Esophagus squamous epithelium (tissue), 5 donors: ENCODE measurements at regions not wholly inside any gene's neighbourhood (a gene's known extent, or its start where the extent isn't known, plus 50 kb on each side); places are given as distances from the start of the nearest gene placed in this dataset.

ENCODE experiments used
- DNase-seq: peaks from one replicate; lab custom pipeline; 2025; lab: John Stamatoyannopoulos, UW
- H3K27ac ChIP-seq, 4 donors: fragments of 200-600 bp; sonication (generic); one replicate each; pipeline ENCODE4 v1.5.1; 2016 to 2019; ENCODE audit warnings: mild to moderate bottlenecking in 1 of 4
- H3K27me3 ChIP-seq, 4 donors: fragments of 200-600 bp; sonication (generic); 1 replicate in 3 of 4; 2 replicates in 1 of 4; pipeline versions ENCODE4 v1.5.1 to v1.6.0; 2017 to 2021; ENCODE audit warnings: antibody characterized with exemption in 1 of 4
- H3K36me3 ChIP-seq, 3 donors: fragments of 200-600 bp; sonication (generic); one replicate each; pipeline ENCODE4 v1.5.1; 2016 to 2019
- H3K4me1 ChIP-seq, 3 donors: fragments of 200-600 bp; sonication (generic); one replicate each; pipeline ENCODE4 v1.5.1; 2017 to 2019
- H3K4me3 ChIP-seq, 4 donors: fragments of 200-600 bp; sonication (generic); 1 replicate in 3 of 4; 2 replicates in 1 of 4; pipeline ENCODE4 v1.5.1; 2016 to 2019; ENCODE audit warnings: mild to moderate bottlenecking in 2 of 4, moderate library complexity in 1 of 4
- H3K9me3 ChIP-seq, 3 donors: fragments of 200-600 bp; sonication (generic); one replicate each; pipeline ENCODE4 v1.5.1; 2016 to 2019
- CTCF ChIP-seq, 6 experiments: fragments of 450-650 bp in 4 of 6; fragments of 200-600 bp in 2 of 6; sonication (generic) in 2 of 6; IDR thresholded peaks; one replicate each; pipeline ENCODE4 v1.5.1; 2016 to 2019; ENCODE audit warnings: antibody characterized with exemption in 6 of 6, mild to moderate bottlenecking in 4 of 6, moderate library complexity in 4 of 6
- POLR2A ChIP-seq, 4 donors: fragments of 450-650 bp; IDR thresholded peaks; one replicate each; pipeline ENCODE4 v1.6.1; 2017; ENCODE audit warnings: antibody characterized with exemption in 4 of 4, mild to moderate bottlenecking in 4 of 4, moderate library complexity in 3 of 4
- WGBS, 2 donors: methylation state at CpG; one replicate each; pipeline ENCODE4 v1.1.5; 2018; 5-methylcytosine and 5-hydroxymethylcytosine counted together
- intact Hi-C: fragments of 100-400 bp; cut with DNase I; formaldehyde crosslinking; loops from one replicate; pipeline ENCODE4 v1.15.0; 2022
- donor health status: DM: yes; HTN: yes; CAD: no.

- no peak overlapping the region for H3K27ac ChIP-seq
- H3K4me1 ChIP-seq: no peaks in the 10 kb centered on the region
- intact Hi-C loops: no loop called here
These were observed 807.2 kb upstream of the NDST4 start for GRCh38 chr4:115920637-115921036.

GRCh38 chr4:115918149-115918548, 804.7 kb upstream of the NDST4 start:
- Histone ChIP-seq H3K9me3 (peaks cover 0 to 6% (median 0%) of the 10 kb centered on the region in 3 donors), H3K27me3 (no peaks in the 10 kb centered on the region), H3K36me3 (no peaks in the 10 kb centered on the region), H3K4me3 (no peak overlapping the region), H3K4me1 (no peaks in the 10 kb centered on the region), H3K27ac (no peak overlapping the region)
- TF ChIP-seq POLR2A (IDR thresholded peaks at IDR 0.05): no peak
- TF ChIP-seq CTCF (IDR thresholded peaks at IDR 0.05): no peak
- intact Hi-C loops: no loop called here
- DNase-seq: no peak

More at GRCh38 chr4:115920637-115921036, 807.2 kb upstream of the NDST4 start:
- H3K36me3 ChIP-seq: no peaks in the 10 kb centered on the region
- no peak for TF ChIP-seq POLR2A (IDR thresholded peaks at IDR 0.05)
- TF ChIP-seq CTCF (IDR thresholded peaks at IDR 0.05): no peak
- DNase-seq: no peak
- peaks cover 0 to 6% (median 0%) of the 10 kb centered on the region in 3 donors for H3K9me3 ChIP-seq
- no peak overlapping the region for H3K4me3 ChIP-seq
- no peaks in the 10 kb centered on the region for H3K27me3 ChIP-seq
- WGBS, 2 donors: 76 to 81% methylated on average over 11 to 12 of the region's 18 CpGs

- no peaks in the 10 kb centered on the region for H3K9me3 ChIP-seq
- H3K27ac ChIP-seq: no peak overlapping the region
- WGBS, 2 donors: 54 to 56% methylated on average over 2 of the region's 2 CpGs
- no peaks in the 10 kb centered on the region for H3K4me1 ChIP-seq
- TF ChIP-seq CTCF (IDR thresholded peaks at IDR 0.05) (no peak), POLR2A (IDR thresholded peaks at IDR 0.05) (no peak)
- no peaks in the 10 kb centered on the region for H3K27me3 ChIP-seq
- H3K4me3 ChIP-seq: no peak overlapping the region
- no peaks in the 10 kb centered on the region for H3K36me3 ChIP-seq
- no peak for DNase-seq
- intact Hi-C loops: no loop called here
These were observed 793.0 kb upstream of the NDST4 start for GRCh38 chr4:115906428-115906827.

GRCh38 chr4:115883847-115884246, 770.4 kb upstream of the NDST4 start:
- DNase-seq: no peak
- Histone ChIP-seq H3K9me3 (no peaks in the 10 kb centered on the region), H3K27me3 (no peaks in the 10 kb centered on the region), H3K4me1 (no peaks in the 10 kb centered on the region), H3K27ac (no peak overlapping the region), H3K36me3 (no peaks in the 10 kb centered on the region), H3K4me3 (no peak overlapping the region)
- intact Hi-C loops: no loop called here
- TF ChIP-seq POLR2A (IDR thresholded peaks at IDR 0.05) (no peak), CTCF (IDR thresholded peaks at IDR 0.05) (no peak)
- 77 to 95% methylated on average over 1 of the region's 1 CpG for WGBS, 2 donors

GRCh38 chr4:115883231-115883630, 769.8 kb upstream of the NDST4 start:
- 21 to 31% methylated on average over 1 of the region's 1 CpG for WGBS, 2 donors
- Histone ChIP-seq H3K4me1 (no peaks in the 10 kb centered on the region), H3K36me3 (no peaks in the 10 kb centered on the region), H3K9me3 (no peaks in the 10 kb centered on the region), H3K27me3 (no peaks in the 10 kb centered on the region), H3K4me3 (no peak overlapping the region), H3K27ac (no peak overlapping the region)
- TF ChIP-seq POLR2A (IDR thresholded peaks at IDR 0.05) (no peak), CTCF (IDR thresholded peaks at IDR 0.05) (no peak)
- intact Hi-C loops: no loop called here
- DNase-seq: no peak
